Panc1 (cell line): ENCODE measurements at regions not wholly inside any gene's neighbourhood (a gene's known extent, or its start where the extent isn't known, plus 50 kb on each side); places are given as distances from the start of the nearest gene placed in this dataset.

Experiments used
- ATAC-seq: fragments of 200-7000 bp; cut with Tn5 transposase; 2 replicates; pipeline ENCODE4 v1.9.1; 2020; ENCODE audit warnings: mild to moderate bottlenecking, moderate library complexity
- BruUV-seq: library from RNA; stranded (reverse); fragments of 400-500 nt; replicated peaks from 2 replicates; lab custom pipeline; 2021; lab: Mats Ljungman, UMichigan
- CTCF ChIA-PET: fragments of 300-600 bp; sonication (Branson Sonifier 250); formaldehyde crosslinking; loops from one replicate; lab custom pipeline; 2022; ENCODE audit warnings: antibody characterized with exemption; lab: Charles Lee
- POLR2A ChIA-PET: fragments of 300-600 bp; sonication (Branson Sonifier 250); formaldehyde crosslinking; loops from one replicate; lab custom pipeline; 2022; ENCODE audit warnings: antibody characterized with exemption; lab: Charles Lee
- DNase-seq: peaks from one replicate; pipeline ENCODE4 v3.0.0-alpha.2; 2010; ENCODE audit warnings: low read depth, low spot score
- H3K27ac ChIP-seq: 2 replicates; pipeline ENCODE4 v1.5.1; 2011; ENCODE audit warnings: mild to moderate bottlenecking, low read length, inconsistent platforms
- H3K27me3 ChIP-seq: fragments of 200-500 bp; sonication (Bioruptor generic); 2 replicates; pipeline ENCODE4 v1.6.0; 2014; ENCODE audit warnings: low read length, inconsistent platforms; ENCODE audit not compliant: control insufficient read depth, insufficient read depth
- H3K36me3 ChIP-seq: fragments of 200-500 bp; sonication (Bioruptor generic); 2 replicates; pipeline ENCODE4 v1.5.1; 2014; ENCODE audit warnings: inconsistent platforms, mild to moderate bottlenecking, low read length, moderate library complexity; ENCODE audit not compliant: control insufficient read depth, insufficient read depth
- H3K4me1 ChIP-seq: 2 replicates; pipeline ENCODE4 v1.5.1; 2011; ENCODE audit warnings: inconsistent platforms, mild to moderate bottlenecking, low read length, moderate library complexity; ENCODE audit not compliant: control insufficient read depth, insufficient read depth
- H3K4me3 ChIP-seq, 2 experiments: 2 replicates each; pipeline ENCODE4 v1.5.1; 2011 to 2012; ENCODE audit warnings: low read depth in 2 of 2, low read length in 2 of 2, mild to moderate bottlenecking in 2 of 2, inconsistent platforms in 1 of 2, moderate library complexity in 1 of 2
- H3K9me3 ChIP-seq: fragments of 200-500 bp; sonication (Bioruptor generic); 2 replicates; pipeline ENCODE4 v1.5.1; 2014; ENCODE audit warnings: low read depth, mild to moderate bottlenecking, inconsistent platforms, low read length, moderate library complexity; ENCODE audit not compliant: control insufficient read depth, insufficient read depth
- CTCF ChIP-seq: fragments of 450-650 bp; IDR thresholded peaks from 2 replicates; pipeline ENCODE4 v1.5.1; 2017; ENCODE audit warnings: mild to moderate bottlenecking
- POLR2AphosphoS5 ChIP-seq: IDR thresholded peaks from 2 replicates; pipeline ENCODE4 v1.6.1; 2012; ENCODE audit warnings: mild to moderate bottlenecking, low read depth, low read length, moderate library complexity
- REST ChIP-seq, 2 experiments: IDR thresholded peaks; 2 replicates each; pipeline ENCODE4 v1.6.1; 2011 to 2012; ENCODE audit warnings: low read depth in 2 of 2, control low read depth in 1 of 2, low read length in 1 of 2, mild to moderate bottlenecking in 1 of 2, moderate library complexity in 1 of 2; ENCODE audit not compliant: insufficient read depth in 1 of 2
- SIN3A ChIP-seq: IDR thresholded peaks from 2 replicates; pipeline ENCODE4 v1.6.1; 2012; ENCODE audit warnings: low read depth, mild to moderate bottlenecking, low read length, moderate library complexity, borderline replicate concordance; ENCODE audit not compliant: insufficient read depth
- TCF7L2 ChIP-seq: IDR thresholded peaks from 2 replicates; pipeline ENCODE4 v1.6.1; 2011; ENCODE audit warnings: mild to moderate bottlenecking, low read depth, low read length, inconsistent platforms
- in situ Hi-C: cut with HindIII; loops from 2 replicates; pipeline ENCODE4 v1.10.0; 2016; ENCODE audit warnings: low sequenced_read_pairs, low pct_unique_long_range_greater_than_20kb
- intact Hi-C: fragments of 100-400 bp; cut with micrococcal nuclease; formaldehyde crosslinking; loops from one replicate; pipeline ENCODE4 v1.10.0; 2022; ENCODE audit not compliant: unreplicated experiment

- Histone ChIP-seq H3K4me1 (no peaks in the 10 kb centered on the region), H3K4me3 (no peak overlapping the region), H3K9me3 (no peaks in the 10 kb centered on the region), H3K27ac (no peak overlapping the region), H3K27me3 (no peaks in the 10 kb centered on the region), H3K36me3 (no peaks in the 10 kb centered on the region)
- POLR2A ChIA-PET: no interaction called here
- BruUV-seq: no TSS peak
- in situ Hi-C loops (no loop called here), intact Hi-C loops (no loop called here)
- no peak for DNase-seq
- TF ChIP-seq SIN3A (no peak), REST (IDR thresholded peaks at IDR 0.05; ENCODE audit: insufficient read depth in 1 of 2, low read depth in 2 of 2, low read length in 1 of 2) (no peak), TCF7L2 (no peak), POLR2AphosphoS5 (no peak), CTCF (no peak)
- ATAC-seq: no peak
- CTCF ChIA-PET: no interaction called here
Observed at GRCh38 chrX:20954014-20954413, 420.2 kb upstream of the CNKSR2 start.

DNA sequence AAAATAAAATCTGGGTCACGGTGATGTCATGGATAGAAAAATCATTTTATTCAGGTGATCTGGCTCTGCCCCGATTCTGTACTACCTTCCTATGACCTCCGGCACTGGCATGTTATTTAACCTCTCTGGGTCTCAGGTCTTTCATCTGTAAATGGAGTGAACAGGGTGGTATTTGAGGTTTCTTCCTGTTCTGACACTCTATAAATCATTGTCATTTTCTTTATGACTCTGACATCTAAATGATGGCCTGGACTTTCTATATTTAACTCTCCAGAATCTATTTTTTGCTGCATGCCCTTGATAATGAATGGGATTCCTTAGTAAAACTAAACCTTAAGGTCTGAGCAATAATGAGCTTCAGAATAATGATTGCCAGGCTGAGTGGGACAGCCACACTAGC lies 422.0 kb upstream of the CNKSR2 start:
- TF ChIP-seq SIN3A (no peak), TCF7L2 (no peak), REST (IDR thresholded peaks at IDR 0.05; ENCODE audit: insufficient read depth in 1 of 2, low read depth in 2 of 2, low read length in 1 of 2) (no peak), POLR2AphosphoS5 (no peak), CTCF (no peak)
- no peak overlapping the region for H3K27ac ChIP-seq
- no peak for DNase-seq
- no peak for ATAC-seq
- in situ Hi-C loops: no loop called here
- POLR2A ChIA-PET: no interaction called here
- CTCF ChIA-PET: no interaction called here
- no peaks in the 10 kb centered on the region for H3K9me3 ChIP-seq
- no peaks in the 10 kb centered on the region for H3K36me3 ChIP-seq
- intact Hi-C loops: no loop called here
- no peak overlapping the region for H3K4me3 ChIP-seq
- H3K4me1 ChIP-seq: no peaks in the 10 kb centered on the region
- no peaks in the 10 kb centered on the region for H3K27me3 ChIP-seq
- no TSS peak for BruUV-seq
